IMR-90 (cell line): ENCODE measurements at regions not wholly inside any gene's neighbourhood (a gene's known extent, or its start where the extent isn't known, plus 50 kb on each side); places are given as distances from the start of the nearest gene placed in this dataset.

Source experiments
- BHLHE40 ChIP-seq: fragments of 150-350 bp; IDR thresholded peaks from 2 replicates; pipeline ENCODE4 v1.6.1; 2016; ENCODE audit warnings: mild to moderate bottlenecking, low read depth, low read length
- CHD1 ChIP-seq: IDR thresholded peaks from 2 replicates; pipeline ENCODE4 v1.6.1; 2012; ENCODE audit warnings: low read depth, low read length, improper control_type of control experiment
- CTCF ChIP-seq: conservative IDR thresholded peaks from 2 replicates; pipeline ENCODE4 v1.5.1; 2012; ENCODE audit warnings: mild to moderate bottlenecking, low read depth, low read length, improper control_type of control experiment
- FOS ChIP-seq: fragments of 150-350 bp; IDR thresholded peaks from 2 replicates; pipeline ENCODE4 v1.6.1; 2016; ENCODE audit warnings: low read depth, low read length
- MAFK ChIP-seq: IDR thresholded peaks from 2 replicates; pipeline ENCODE4 v1.6.1; 2012; ENCODE audit warnings: low read depth, low read length, improper control_type of control experiment
- POLR2A ChIP-seq: IDR thresholded peaks from 2 replicates; pipeline ENCODE4 v1.6.1; 2012; ENCODE audit warnings: mild to moderate bottlenecking, low read depth, low read length
- RCOR1 ChIP-seq: IDR thresholded peaks from 2 replicates; pipeline ENCODE4 v1.6.1; 2012; ENCODE audit warnings: mild to moderate bottlenecking, low read length, improper control_type of control experiment; ENCODE audit not compliant: insufficient replicate concordance
- RFX5 ChIP-seq: IDR thresholded peaks from 2 replicates; pipeline ENCODE4 v1.8.0; 2012; ENCODE audit warnings: low read depth, mild to moderate bottlenecking, low read length, moderate library complexity
- SMC3 ChIP-seq: fragments of 150-350 bp; IDR thresholded peaks from 2 replicates; pipeline ENCODE4 v1.6.1; 2016; ENCODE audit warnings: low read depth, mild to moderate bottlenecking, antibody characterized with exemption, low read length, moderate library complexity

- no peak for TF ChIP-seq CTCF
- no peak for TF ChIP-seq RCOR1
- no peak for TF ChIP-seq POLR2A
- no peak for TF ChIP-seq SMC3
- TF ChIP-seq RFX5, result no peak
- no peak for TF ChIP-seq FOS
- no peak for TF ChIP-seq BHLHE40
- no peak for TF ChIP-seq CHD1
- TF ChIP-seq MAFK, result no peak
These were observed 177.2 kb downstream of the EN1 start for GRCh38 chr2:118670276-118670675.
